ENCODE measurements at regions not wholly inside any gene's neighbourhood (a gene's known extent, or its start where the extent isn't known, plus 50 kb on each side); places are given as distances from the start of the nearest gene placed in this dataset.
A peak's percentile ranks its signal among the peaks of the same experiment; 100 is the strongest.

DNA sequence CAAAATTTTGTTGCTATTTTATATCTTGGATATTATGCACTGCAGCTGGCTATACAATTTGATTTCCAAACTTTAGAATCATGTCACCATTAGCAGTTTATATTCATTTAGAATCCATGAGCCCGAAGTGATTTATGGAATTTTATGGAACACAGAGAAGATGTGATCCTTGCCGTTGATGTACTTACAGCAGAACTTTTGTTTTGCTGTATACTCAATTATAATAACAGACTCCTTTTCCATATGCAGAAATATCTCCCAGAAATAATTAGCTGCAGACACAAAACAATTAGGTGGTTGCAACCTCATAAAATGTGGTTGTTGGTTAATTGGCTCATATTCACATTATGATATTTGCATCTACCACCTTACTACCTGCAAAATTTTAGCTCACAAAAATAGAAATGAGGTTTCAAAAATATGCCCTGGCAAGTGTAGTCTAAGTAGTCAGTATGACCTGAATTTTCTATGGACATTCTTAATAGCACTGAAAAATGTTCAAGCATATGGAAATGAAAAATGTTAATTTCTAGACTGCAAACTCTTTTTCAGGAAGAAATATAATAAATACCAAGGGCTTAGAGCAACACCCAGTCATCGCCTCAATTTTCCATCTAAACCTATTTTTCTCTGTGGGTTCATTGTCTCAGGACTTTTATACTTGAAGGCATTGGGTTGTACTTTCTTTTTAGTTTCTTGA lies 997.6 kb downstream of the MCTP2 start:
- Histone ChIP-seq H3K9me3 (ENCODE audit: control insufficient read depth in 2 of 2, low read length in 2 of 2) (no peaks in the 10 kb centered on the region), H3K36me3 (ENCODE audit: control insufficient read depth in 2 of 2, insufficient read depth in 2 of 2, low read length in 2 of 2) (no peaks in the 10 kb centered on the region), H3K4me1 (ENCODE audit: control insufficient read depth, insufficient read depth, low read length) (no peaks in the 10 kb centered on the region), H3K27me3 (ENCODE audit: control insufficient read depth in 1 of 2, insufficient read depth in 2 of 2, low read length in 2 of 2) (no peaks in the 10 kb centered on the region), H3K27ac (ENCODE audit: low read length) (no peak overlapping the region), H3K9ac (ENCODE audit: low read length in 2 of 2) (no peak overlapping the region), H3K4me3 (ENCODE audit: low read length in 2 of 2) (no peak overlapping the region)

DNA sequence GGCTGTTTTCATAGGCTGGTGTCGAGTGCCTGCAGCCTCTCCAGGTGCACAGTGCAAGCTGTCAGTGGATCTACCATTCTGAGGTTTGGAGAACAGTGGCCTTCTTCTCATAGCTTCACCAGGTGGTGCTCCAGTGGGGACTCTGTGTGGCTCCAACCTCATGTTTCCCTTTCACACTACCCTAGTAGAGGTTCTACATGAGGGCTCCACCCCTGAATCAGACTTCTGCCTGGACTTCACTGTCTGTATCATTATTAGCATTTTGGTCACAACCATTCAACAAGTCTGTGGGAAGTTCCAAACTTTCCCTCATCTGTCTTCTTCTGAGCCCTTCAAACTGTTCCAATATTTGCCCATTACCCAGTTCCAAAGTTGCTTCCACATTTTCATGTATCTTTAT lies 1003.7 kb downstream of the MCTP2 start:
- Histone ChIP-seq H3K27ac (ENCODE audit: low read length) (no peak overlapping the region), H3K9me3 (ENCODE audit: control insufficient read depth in 2 of 2, low read length in 2 of 2) (no peaks in the 10 kb centered on the region), H3K4me1 (ENCODE audit: control insufficient read depth, insufficient read depth, low read length) (no peaks in the 10 kb centered on the region), H3K9ac (ENCODE audit: low read length in 2 of 2) (no peak overlapping the region), H3K36me3 (ENCODE audit: control insufficient read depth in 2 of 2, insufficient read depth in 2 of 2, low read length in 2 of 2) (no peaks in the 10 kb centered on the region), H3K4me3 (ENCODE audit: low read length in 2 of 2) (no peak overlapping the region), H3K27me3 (ENCODE audit: control insufficient read depth in 1 of 2, insufficient read depth in 2 of 2, low read length in 2 of 2) (no peaks in the 10 kb centered on the region)

DNA sequence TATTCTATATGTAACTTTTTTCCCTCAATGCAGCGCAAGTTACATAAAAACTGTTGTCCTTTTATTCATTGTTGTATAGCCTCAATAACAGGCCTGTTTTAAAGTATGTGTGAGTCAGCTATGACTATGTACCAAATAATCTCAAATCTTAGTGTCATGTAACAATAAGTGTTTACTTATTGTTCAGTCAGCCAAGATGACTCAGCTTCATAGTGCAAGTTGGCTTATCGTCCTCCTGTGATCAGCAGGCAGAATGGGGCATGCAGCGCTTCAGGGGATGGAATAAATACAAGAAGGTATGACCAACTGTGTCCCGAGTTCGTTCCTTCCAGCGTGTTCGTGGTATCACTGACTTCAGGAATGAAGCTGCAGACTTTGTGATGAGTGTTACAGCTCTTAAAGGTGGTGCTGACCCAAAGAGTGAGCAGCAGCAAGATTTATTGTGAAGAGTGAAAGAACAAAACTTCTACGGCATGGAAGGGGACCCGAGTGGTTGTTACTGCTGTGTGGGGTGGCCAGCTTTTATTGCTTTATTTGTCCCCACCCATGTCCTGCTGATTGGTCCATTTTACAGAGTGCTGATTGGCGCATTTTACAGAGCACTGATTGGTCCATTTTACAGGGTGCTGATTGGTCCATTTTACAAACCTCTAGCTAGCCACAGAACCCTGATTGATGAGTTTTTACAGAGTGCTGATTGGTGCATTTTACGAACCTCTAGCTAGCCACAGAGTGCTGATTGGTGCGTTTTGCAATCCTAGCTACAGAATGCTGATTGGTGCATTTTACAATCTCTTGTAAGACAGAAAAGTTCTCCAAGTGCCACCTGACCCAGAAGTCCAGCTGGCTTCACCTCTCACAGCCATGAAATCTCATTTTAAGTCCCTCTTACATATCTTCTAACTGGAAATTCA lies 1016.0 kb downstream of the MCTP2 start:
- Histone ChIP-seq H3K4me3 (ENCODE audit: low read length in 2 of 2) (peak overlapping the region in 1 of 2 donors; percentile 17), H3K9ac (ENCODE audit: low read length in 2 of 2) (no peak overlapping the region), H3K36me3 (ENCODE audit: control insufficient read depth in 2 of 2, insufficient read depth in 2 of 2, low read length in 2 of 2) (no peaks in the 10 kb centered on the region), H3K9me3 (ENCODE audit: control insufficient read depth in 2 of 2, low read length in 2 of 2) (no peaks in the 10 kb centered on the region), H3K27me3 (ENCODE audit: control insufficient read depth in 1 of 2, insufficient read depth in 2 of 2, low read length in 2 of 2) (no peaks in the 10 kb centered on the region), H3K4me1 (ENCODE audit: control insufficient read depth, insufficient read depth, low read length) (peaks cover 11% of the 10 kb centered on the region), H3K27ac (ENCODE audit: low read length) (no peak overlapping the region)

DNA sequence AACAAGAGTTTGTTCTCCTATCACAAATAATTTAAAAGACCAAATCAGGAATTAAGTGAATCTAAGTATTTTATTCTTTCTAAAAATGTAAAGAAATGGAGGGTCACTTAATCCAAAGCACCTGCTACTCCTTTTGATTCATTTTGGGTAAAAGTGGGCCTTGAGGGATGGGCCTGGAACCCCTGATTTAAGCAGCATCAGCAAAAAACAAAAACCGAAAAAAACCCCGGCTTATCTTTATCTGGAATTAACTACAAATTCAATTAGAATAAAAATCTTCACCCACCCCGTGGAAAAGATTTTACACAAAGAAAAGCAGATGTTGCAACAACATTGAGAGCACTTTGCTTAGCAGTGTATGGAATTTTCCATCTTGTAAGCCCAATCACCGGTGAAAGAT lies 1018.2 kb downstream of the MCTP2 start:
- Histone ChIP-seq H3K36me3 (ENCODE audit: control insufficient read depth in 2 of 2, insufficient read depth in 2 of 2, low read length in 2 of 2) (no peaks in the 10 kb centered on the region), H3K4me1 (ENCODE audit: control insufficient read depth, insufficient read depth, low read length) (peaks cover 14% of the 10 kb centered on the region), H3K9me3 (ENCODE audit: control insufficient read depth in 2 of 2, low read length in 2 of 2) (no peaks in the 10 kb centered on the region), H3K27ac (ENCODE audit: low read length) (no peak overlapping the region), H3K4me3 (ENCODE audit: low read length in 2 of 2) (no peak overlapping the region), H3K27me3 (ENCODE audit: control insufficient read depth in 1 of 2, insufficient read depth in 2 of 2, low read length in 2 of 2) (no peaks in the 10 kb centered on the region), H3K9ac (ENCODE audit: low read length in 2 of 2) (peak overlapping the region in 1 of 2 donors; percentile 20)

DNA sequence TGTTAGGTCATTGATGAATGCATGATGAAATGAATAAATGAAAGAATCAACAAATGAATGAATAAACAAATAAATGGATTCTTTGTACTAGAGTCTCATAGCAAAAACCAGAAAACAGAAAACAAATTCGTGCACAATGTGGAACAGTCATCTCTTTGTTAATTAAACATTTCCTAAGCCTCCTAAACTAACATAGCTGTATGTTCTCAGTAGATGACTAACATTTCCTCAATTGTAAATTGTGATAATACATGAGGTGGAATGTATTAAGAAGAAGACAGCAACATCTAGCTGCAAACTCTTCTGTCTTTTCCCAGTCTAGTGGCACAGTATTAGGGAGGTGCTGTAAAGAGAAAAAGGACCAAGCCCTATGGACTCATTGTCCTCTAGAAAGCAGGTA lies 1021.0 kb downstream of the MCTP2 start:
- no peak overlapping the region for H3K9ac ChIP-seq (ENCODE audit: low read length in 2 of 2)
- H3K27me3 ChIP-seq (ENCODE audit: control insufficient read depth in 1 of 2, insufficient read depth in 2 of 2, low read length in 2 of 2): no peaks in the 10 kb centered on the region
- peaks cover 0 to 2% of the 10 kb centered on the region in 2 donors for H3K36me3 ChIP-seq (ENCODE audit: control insufficient read depth in 2 of 2, insufficient read depth in 2 of 2, low read length in 2 of 2)
- H3K4me1 ChIP-seq (ENCODE audit: control insufficient read depth, insufficient read depth, low read length): peaks cover 11% of the 10 kb centered on the region
- H3K4me3 ChIP-seq (ENCODE audit: low read length in 2 of 2): no peak overlapping the region
- H3K27ac ChIP-seq (ENCODE audit: low read length): no peak overlapping the region
- H3K9me3 ChIP-seq (ENCODE audit: control insufficient read depth in 2 of 2, low read length in 2 of 2): no peaks in the 10 kb centered on the region

DNA sequence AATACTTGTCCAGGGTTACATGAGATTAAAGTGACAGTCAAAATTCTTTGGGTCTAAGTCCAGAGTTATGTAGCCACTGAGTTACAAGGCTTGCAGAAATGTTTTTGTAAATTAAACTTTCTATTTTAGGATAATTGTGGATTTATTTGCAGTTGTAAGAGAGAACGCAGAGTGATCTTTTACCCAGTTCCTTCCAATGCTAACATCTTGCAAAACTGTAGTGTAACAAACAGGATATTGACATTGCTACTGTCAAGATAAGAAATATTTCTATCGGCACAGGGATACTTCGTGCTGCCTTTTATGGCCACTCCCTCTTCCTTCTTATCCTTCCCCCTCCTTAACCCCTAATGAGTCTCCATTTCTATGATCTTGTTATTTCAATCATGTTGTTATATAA lies 1022.9 kb downstream of the MCTP2 start:
- Histone ChIP-seq H3K4me3 (ENCODE audit: low read length in 2 of 2) (no peak overlapping the region), H3K4me1 (ENCODE audit: control insufficient read depth, insufficient read depth, low read length) (peaks cover 15% of the 10 kb centered on the region), H3K27ac (ENCODE audit: low read length) (no peak overlapping the region), H3K9ac (ENCODE audit: low read length in 2 of 2) (no peak overlapping the region), H3K27me3 (ENCODE audit: control insufficient read depth in 1 of 2, insufficient read depth in 2 of 2, low read length in 2 of 2) (no peaks in the 10 kb centered on the region), H3K36me3 (ENCODE audit: control insufficient read depth in 2 of 2, insufficient read depth in 2 of 2, low read length in 2 of 2) (peaks cover 0 to 2% of the 10 kb centered on the region in 2 donors), H3K9me3 (ENCODE audit: control insufficient read depth in 2 of 2, low read length in 2 of 2) (no peaks in the 10 kb centered on the region)

DNA sequence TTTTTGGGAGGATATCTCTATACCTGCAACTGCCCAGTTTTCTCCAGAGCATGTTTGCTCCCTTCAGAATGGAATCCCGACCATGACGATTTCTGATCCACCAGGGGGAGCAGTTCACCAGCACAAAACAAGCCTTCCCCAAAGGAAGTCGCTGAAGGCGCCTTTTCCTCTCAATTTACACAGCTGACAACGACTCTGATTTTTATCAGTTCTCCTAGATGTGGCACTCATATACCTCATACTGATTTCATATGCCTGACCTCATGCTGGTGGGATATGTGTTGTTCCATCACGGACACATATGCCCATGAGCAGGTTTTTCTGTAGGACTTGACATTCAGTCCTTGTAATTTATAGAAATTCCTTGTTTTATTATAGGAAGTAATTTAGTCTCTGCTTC lies 1028.2 kb downstream of the MCTP2 start:
- no peak overlapping the region for H3K9ac ChIP-seq (ENCODE audit: low read length in 2 of 2)
- H3K27ac ChIP-seq (ENCODE audit: low read length): peak overlapping the region; percentile 32
- no peaks in the 10 kb centered on the region for H3K27me3 ChIP-seq (ENCODE audit: control insufficient read depth in 1 of 2, insufficient read depth in 2 of 2, low read length in 2 of 2)
- peaks cover 0 to 2% of the 10 kb centered on the region in 2 donors for H3K36me3 ChIP-seq (ENCODE audit: control insufficient read depth in 2 of 2, insufficient read depth in 2 of 2, low read length in 2 of 2)
- no peaks in the 10 kb centered on the region for H3K9me3 ChIP-seq (ENCODE audit: control insufficient read depth in 2 of 2, low read length in 2 of 2)
- H3K4me1 ChIP-seq (ENCODE audit: control insufficient read depth, insufficient read depth, low read length): peaks cover 17% of the 10 kb centered on the region
- peak overlapping the region in 1 of 2 donors; percentile 36 for H3K4me3 ChIP-seq (ENCODE audit: low read length in 2 of 2)

DNA sequence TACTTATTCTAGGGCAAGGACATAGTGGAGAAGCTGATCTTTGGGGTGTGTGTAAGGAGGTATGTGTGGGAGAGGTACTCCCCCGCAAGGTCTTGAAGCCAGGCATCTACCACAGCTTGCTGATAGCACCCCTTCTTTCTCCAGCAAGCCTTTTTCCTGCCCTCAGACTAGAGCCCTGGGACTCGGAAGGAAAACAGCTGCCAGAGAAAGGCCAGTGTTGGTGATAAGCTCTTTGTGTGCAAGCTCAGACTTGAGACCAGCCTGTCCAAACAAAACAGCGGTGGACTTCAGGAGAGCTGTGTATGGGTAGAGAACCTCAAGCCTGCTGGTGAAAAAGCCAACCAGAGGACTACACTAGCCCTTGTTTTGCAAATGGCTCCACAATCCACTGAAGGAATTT lies 1028.6 kb downstream of the MCTP2 start:
- no peaks in the 10 kb centered on the region for H3K27me3 ChIP-seq (ENCODE audit: control insufficient read depth in 1 of 2, insufficient read depth in 2 of 2, low read length in 2 of 2)
- no peak overlapping the region for H3K9ac ChIP-seq (ENCODE audit: low read length in 2 of 2)
- H3K4me1 ChIP-seq (ENCODE audit: control insufficient read depth, insufficient read depth, low read length): peaks cover 17% of the 10 kb centered on the region
- peak overlapping the region; percentile 32 for H3K27ac ChIP-seq (ENCODE audit: low read length)
- H3K36me3 ChIP-seq (ENCODE audit: control insufficient read depth in 2 of 2, insufficient read depth in 2 of 2, low read length in 2 of 2): peaks cover 0 to 2% of the 10 kb centered on the region in 2 donors
- peak overlapping the region in 1 of 2 donors; percentile 36 for H3K4me3 ChIP-seq (ENCODE audit: low read length in 2 of 2)
- H3K9me3 ChIP-seq (ENCODE audit: control insufficient read depth in 2 of 2, low read length in 2 of 2): no peaks in the 10 kb centered on the region

DNA sequence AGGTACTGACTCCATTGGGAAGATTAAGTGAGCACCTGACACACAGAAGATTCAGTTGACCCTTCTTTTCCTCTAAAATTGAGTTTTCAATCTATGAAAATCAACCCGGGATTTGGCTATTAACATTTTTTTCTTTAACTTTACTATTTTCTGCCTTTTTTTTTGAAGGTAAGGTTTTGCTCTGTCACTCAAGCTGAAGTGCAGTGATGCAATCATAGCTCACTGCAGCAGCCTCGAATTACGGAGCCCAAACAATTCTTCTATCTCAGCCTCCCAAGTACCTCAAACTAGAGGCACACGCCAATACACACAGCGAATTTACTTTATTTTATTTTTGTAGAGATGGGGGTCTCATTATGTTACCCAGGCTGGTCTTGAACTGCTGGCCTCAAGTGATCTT lies 1029.5 kb downstream of the MCTP2 start:
- Histone ChIP-seq H3K4me3 (ENCODE audit: low read length in 2 of 2) (no peak overlapping the region), H3K4me1 (ENCODE audit: control insufficient read depth, insufficient read depth, low read length) (peaks cover 17% of the 10 kb centered on the region), H3K27me3 (ENCODE audit: control insufficient read depth in 1 of 2, insufficient read depth in 2 of 2, low read length in 2 of 2) (no peaks in the 10 kb centered on the region), H3K27ac (ENCODE audit: low read length) (no peak overlapping the region), H3K36me3 (ENCODE audit: control insufficient read depth in 2 of 2, insufficient read depth in 2 of 2, low read length in 2 of 2) (no peaks in the 10 kb centered on the region), H3K9me3 (ENCODE audit: control insufficient read depth in 2 of 2, low read length in 2 of 2) (no peaks in the 10 kb centered on the region), H3K9ac (ENCODE audit: low read length in 2 of 2) (no peak overlapping the region)

DNA sequence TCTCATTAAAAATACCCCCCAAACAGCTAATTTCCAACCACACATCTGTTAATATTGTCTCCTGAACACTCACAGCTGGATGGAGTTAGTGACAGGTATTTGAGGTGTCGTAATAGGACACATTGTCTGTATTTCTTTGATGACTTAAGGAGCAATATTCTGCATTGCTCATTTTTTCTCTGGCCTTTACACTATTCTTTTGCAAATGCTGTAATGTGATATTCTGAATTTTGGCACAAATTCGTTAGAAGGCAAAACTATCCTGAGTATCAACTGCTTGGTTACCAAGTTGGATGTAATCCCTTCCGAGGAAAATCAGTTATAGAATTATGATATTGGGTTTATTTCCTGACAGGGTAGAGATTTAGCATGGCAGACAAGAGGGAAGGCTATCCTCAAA lies 1030.2 kb downstream of the MCTP2 start:
- H3K27ac ChIP-seq (ENCODE audit: low read length): no peak overlapping the region
- no peaks in the 10 kb centered on the region for H3K27me3 ChIP-seq (ENCODE audit: control insufficient read depth in 1 of 2, insufficient read depth in 2 of 2, low read length in 2 of 2)
- no peak overlapping the region for H3K4me3 ChIP-seq (ENCODE audit: low read length in 2 of 2)
- no peak overlapping the region for H3K9ac ChIP-seq (ENCODE audit: low read length in 2 of 2)
- H3K9me3 ChIP-seq (ENCODE audit: control insufficient read depth in 2 of 2, low read length in 2 of 2): no peaks in the 10 kb centered on the region
- no peaks in the 10 kb centered on the region for H3K36me3 ChIP-seq (ENCODE audit: control insufficient read depth in 2 of 2, insufficient read depth in 2 of 2, low read length in 2 of 2)
- peaks cover 17% of the 10 kb centered on the region for H3K4me1 ChIP-seq (ENCODE audit: control insufficient read depth, insufficient read depth, low read length)

DNA sequence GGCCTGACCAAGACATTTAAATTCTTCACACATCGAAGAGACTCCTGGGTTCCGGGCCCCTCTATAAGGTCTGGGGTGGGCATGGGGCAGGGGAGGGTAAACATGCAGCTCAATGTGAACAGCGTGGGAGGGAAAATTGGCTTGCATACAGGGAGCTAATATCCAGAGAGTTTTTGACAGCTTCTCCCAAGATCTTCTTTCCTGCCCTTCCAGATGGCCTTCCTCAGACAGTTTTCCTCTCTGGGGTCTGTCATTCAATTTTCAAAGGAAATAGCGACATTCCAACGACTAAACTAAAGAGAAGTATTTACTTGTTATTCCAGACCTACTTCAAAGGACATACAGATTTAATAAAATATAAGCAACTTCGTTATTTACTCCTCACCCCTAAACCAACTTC lies 1030.6 kb downstream of the MCTP2 start:
- no peak overlapping the region for H3K27ac ChIP-seq (ENCODE audit: low read length)
- no peaks in the 10 kb centered on the region for H3K9me3 ChIP-seq (ENCODE audit: control insufficient read depth in 2 of 2, low read length in 2 of 2)
- peaks cover 19% of the 10 kb centered on the region for H3K4me1 ChIP-seq (ENCODE audit: control insufficient read depth, insufficient read depth, low read length)
- no peak overlapping the region for H3K9ac ChIP-seq (ENCODE audit: low read length in 2 of 2)
- H3K27me3 ChIP-seq (ENCODE audit: control insufficient read depth in 1 of 2, insufficient read depth in 2 of 2, low read length in 2 of 2): no peaks in the 10 kb centered on the region
- no peaks in the 10 kb centered on the region for H3K36me3 ChIP-seq (ENCODE audit: control insufficient read depth in 2 of 2, insufficient read depth in 2 of 2, low read length in 2 of 2)
- no peak overlapping the region for H3K4me3 ChIP-seq (ENCODE audit: low read length in 2 of 2)
